HTR-8/SVneo (cell line): ENCODE measurements at regions not wholly inside any gene's neighbourhood (a gene's known extent, or its start where the extent isn't known, plus 50 kb on each side); places are given as distances from the start of the nearest gene placed in this dataset.

Experiments used
- DNase-seq: peaks from one replicate; pipeline ENCODE4 v3.0.0; 2011; ENCODE audit warnings: low spot score, mixed read lengths; ENCODE audit not compliant: insufficient read length
- FAIRE-seq: peaks from 2 replicates; lab custom pipeline; 2011; peaks lifted over from hg19 to GRCh38; lab: Jason Lieb, UNC

DNA sequence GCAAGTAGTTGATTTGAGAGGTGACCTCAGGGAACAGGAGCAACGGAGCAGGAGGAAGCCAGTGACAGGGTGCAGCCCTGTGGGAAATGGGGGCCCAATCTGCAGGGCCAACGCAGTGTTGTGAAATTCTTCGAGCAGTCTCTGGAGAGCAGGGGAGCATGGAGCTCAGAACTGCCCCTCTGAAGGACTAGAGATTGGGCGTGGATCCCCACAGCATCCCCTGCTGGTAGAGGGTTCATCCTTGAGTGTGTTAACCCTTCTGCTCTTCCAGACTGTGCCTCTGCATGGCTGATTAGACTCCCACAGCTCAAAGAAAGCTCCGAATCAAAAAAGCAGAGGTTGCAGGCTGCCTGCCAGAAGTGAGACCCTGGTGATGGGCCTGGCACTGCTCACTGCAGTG, 77.9 kb upstream of the UQCRFS1 start:
- FAIRE-seq, result no peak

DNA sequence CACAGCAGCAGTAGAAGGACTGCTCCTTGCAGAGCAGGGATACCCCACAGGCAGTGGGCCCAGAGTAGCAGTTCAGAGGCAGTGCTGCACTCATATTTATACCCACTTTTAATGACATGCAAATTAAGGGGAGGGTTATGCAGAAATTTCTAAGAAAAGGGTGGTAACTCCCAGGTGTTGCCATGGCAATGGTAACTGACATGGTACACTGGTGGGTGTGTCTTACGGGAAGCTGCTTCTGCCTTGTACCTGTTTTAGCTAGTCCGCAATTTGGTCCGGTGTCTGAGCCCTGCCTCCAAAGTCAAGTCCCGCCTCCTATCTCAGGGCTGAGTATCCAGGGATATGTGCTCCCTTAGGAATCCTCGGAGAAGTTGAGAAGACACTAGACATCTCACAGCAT, 79.2 kb upstream of the UQCRFS1 start:
- DNase-seq (no peak), FAIRE-seq (no peak)

More for the DNA sequence above, 77.9 kb upstream of the UQCRFS1 start:
- DNase-seq, result no peak

DNA sequence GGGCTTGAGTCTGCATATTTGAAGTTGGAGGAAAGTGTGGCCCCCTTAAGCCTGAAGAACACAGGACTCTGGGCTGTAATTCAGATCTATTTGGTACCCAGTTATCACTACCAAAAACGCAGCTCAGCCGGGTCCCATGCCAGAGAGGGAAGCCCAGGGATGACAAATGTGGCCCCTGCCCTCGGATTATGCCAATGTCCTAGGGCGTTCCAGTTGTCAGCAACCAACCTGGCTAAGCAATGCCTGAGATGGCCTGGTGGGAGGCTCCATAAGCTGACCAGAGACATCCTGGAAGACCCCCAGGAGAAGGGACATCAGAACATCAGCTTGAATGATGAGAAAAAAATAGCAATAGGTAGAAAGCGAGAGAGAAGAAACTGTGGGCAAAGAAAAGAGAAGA, 79.6 kb upstream of the UQCRFS1 start:
- DNase-seq (no peak), FAIRE-seq (no peak)

DNA sequence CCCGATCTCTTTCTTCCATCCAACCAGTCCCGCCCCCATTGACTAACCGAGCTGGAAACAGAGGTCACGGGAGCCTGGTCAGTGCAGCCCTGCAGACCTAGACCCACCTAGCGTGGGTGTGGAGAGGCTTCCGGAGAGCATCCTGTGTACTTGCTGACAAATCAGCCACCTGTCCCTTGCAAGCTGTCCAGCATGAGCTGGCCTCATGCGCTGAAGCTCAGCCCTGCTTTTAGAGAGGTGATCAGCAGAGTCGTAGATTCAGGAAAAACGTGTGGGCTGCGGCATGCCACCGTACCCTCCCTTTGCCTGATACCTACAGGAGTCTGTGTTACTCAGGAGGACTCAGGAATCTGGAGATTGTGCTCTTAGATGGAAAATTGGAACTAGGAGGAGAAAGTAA, 80.3 kb upstream of the UQCRFS1 start:
- DNase-seq (no peak), FAIRE-seq (no peak)

DNA sequence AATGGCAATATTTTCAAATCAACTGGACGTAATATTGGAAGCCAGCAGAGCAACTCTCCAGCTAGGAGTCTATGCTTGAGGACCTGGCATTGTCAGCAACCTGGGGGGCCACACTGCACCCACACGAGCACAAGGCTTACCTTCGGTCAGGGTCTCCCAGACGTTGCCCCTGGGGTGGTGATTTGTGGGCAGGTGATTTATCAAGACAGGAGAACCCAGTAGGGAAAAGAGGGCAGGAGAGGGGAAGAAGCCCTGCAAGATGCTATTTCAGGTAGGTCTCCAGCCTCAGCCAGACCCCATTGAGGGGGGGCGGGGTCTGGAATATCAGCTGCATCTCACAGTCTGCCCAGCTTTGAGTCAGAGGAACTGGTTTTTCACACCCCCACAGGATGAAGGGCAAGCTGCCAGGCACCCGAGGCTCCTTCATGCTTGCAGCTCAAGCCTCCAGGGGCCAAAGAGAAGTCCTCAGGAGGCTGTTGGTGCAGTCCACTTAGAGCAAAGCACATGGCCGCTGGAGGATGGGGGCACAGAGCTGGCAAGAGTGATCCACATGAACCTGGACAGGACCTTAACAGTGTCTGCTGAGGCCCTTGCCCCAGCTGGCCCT, 80.9 kb upstream of the UQCRFS1 start:
- DNase-seq, result no peak
- no peak for FAIRE-seq

DNA sequence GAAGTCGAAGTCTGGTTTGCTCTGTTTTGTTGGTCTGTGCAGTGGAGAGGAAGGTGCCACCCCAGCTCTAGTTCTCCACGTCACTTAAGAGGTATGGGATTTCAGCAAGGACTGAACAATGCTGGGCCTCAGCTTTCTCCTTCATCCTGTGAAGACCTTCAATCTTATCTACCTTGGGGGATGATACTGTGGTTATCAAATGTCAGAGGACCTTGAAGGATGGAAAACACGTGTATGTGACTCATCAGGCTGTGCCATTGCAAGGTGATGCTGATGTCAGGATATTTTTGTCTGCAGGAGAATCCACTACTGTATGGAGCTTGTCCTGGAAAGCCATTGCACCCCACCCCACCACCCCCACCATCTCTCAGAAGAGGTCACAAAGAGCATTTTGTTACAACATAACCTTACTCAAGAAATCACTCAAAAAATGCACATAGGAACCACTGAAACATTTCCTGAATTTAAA, 81.4 kb upstream of the UQCRFS1 start:
- DNase-seq (no peak), FAIRE-seq (no peak)

DNA sequence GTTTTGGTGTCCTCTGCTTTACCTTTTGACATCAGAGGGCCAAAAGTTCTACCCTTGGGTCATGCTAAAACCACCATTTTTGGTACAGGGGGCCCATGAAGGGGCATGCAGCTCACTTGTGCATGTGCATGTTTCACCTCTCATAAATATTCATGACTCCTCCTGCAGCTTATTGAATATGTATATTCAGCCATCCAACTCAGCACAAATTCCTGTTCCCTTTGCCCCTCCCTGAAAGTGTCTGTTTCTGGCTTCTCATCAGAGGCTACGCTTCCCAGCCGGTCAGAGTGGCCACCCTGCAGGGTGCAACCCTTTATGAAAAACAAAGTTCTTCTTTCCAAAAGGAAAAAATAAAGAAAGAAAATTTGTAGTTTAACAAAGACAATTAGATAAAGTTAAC, 82.3 kb upstream of the UQCRFS1 start:
- no peak for DNase-seq
- FAIRE-seq, result no peak

DNA sequence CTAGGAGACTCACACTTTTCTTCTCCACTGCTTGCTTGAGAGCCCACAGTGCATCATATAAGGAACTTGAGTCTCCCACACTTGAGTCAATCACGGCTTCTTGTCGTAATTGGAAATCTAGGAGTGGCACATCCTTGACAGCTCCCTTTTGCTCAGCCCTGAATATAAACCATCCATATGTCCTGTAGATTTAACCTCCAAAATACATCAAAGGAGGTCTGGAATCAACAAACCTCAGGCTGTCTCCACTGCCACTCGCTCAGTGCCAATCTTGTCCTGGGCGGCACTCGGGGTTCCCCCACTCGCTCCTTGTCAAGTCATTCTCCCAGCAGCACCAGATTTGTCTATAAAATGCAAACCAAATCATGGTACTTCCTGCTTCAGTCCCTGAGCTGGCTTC, 84.4 kb upstream of the UQCRFS1 start:
- no peak for FAIRE-seq
- DNase-seq, result no peak

DNA sequence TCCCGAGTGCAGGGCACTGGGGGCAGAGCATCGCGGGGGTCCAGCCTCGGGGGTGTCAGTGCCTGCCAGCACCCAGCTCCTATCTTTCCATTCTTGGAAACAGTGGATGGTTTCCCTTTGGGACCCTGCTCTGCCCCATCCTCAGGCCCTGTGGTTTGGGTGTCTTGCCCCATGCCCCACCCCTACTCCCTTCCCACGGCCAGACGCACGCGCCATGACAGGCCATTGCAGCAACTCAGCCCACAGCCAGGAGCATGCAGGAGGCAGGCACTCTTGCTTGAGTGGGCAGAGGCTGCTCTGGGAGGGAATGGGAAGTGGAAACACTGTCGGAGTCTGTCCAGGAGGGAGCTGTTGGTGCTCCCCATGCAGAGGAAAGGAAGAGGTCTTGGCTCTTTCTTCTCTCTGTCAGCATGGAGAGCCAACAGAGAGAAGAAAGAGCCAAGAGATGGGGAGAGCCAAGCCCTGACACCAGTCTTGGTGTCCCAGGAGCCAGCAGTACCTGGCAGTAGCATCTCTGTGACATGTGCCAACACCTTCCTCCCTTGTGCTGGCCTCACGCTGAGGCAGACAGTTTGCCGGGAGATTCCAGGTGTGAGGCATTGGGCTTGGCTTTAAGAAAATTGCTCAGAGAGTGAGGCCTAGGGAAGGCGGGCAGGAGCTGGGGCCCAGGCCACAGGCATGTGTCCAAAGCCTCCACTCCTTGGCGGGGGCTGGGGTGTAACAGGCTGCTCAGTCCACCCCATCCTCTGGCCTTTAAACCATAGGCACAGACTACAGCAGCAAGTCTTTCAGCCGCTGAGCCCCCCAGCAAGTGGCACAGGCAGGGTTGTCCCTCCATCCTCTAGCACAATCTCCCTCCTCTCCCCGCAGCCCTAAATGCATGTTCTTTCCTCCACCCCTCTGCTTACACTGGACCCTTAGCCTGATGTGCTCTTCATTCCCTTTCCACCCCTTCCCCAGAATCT, 86.7 kb upstream of the UQCRFS1 start:
- no peak for FAIRE-seq
- no peak for DNase-seq

DNA sequence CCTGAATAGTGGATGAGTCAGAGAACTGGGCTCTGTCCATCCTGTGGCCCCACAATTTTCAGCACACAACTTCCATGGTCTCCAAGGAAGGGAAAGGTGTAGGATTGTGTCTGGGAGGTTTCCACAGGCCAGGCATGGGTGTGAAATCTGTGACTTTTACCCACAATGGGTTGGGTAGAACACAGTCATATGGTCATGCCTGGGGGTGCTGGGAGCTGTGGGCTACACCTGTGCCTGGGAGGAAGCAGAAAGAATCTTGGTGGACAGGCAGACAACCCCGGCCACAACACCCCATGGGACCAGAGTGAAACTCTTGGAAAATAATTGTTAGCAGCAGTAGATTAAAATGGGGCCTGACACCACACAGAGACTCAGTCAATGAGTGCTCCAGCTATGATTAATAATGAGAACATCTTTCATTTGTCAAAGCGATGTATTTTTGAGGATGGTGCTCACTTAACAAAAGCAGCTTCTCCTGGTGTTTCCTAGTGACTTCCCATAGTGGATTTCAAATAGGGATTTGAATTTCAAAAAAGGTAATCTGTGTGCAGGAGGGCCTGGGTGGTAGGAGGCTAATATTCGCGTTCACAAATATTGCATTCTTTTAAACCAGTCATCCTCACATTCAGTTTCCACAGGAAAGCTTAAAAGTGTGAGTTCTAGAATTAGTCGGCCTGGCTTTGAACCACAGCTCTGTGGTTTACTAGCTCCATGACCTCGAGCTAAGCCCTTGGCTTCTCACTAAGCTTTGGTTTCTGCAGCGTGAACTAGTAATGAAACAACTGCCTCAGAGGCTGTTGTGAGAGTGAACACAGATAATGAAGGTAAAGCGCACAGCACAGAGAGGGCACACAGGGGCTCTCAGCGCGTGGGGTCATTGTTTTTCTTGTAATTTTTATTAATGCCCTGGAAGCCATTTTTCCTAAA, 89.3 kb upstream of the UQCRFS1 start:
- FAIRE-seq (no peak), DNase-seq (no peak)

DNA sequence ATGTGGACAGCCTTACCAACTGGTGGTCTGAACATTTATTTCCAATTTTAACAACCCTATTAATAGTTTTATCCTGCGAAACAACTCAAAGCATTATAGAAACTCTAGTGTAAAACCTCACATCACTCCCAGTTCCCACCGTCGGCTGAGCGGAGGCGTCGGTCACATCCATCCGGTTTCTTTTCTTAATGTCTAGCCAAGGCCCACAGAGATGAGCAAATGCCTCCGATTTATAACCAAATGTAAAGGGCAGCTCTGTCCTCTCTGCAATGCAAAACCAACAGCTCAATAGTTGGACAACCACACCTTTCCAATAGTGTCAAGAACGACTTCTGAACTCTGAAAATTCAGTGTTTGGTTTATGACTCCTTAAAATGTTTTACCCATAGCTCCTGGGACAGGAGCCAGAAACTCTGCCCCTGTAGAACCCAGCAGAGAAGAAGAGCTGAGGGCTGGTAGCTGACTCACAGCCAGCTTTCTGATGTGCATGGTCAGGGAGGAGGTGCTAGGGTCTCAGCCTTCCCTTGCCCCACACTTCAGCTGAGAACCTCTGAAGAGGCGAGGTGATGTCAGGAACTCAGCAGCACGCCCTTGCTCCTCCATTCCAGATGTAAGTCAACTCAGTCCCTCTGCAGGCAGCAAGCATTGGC, 90.2 kb upstream of the UQCRFS1 start:
- FAIRE-seq (no peak), DNase-seq (no peak)

DNA sequence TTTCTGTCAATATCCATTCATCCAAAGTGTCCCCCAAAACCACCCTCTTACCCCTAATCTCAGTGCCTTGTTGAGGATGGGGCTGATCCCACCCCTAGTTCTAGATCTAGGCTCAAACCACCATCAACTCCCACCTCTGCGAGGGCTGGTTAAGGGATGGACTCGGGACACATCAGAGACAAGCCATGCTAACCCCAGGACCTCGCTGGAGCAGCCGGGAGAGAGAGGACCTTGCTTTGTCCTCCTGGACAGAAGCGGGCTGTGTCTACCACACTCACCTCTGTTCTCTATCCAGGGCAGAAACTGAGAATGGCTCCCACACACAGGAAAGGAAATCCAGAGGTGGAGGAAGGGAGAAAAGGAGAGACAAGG, 90.8 kb upstream of the UQCRFS1 start:
- FAIRE-seq, result no peak
- DNase-seq, result no peak

DNA sequence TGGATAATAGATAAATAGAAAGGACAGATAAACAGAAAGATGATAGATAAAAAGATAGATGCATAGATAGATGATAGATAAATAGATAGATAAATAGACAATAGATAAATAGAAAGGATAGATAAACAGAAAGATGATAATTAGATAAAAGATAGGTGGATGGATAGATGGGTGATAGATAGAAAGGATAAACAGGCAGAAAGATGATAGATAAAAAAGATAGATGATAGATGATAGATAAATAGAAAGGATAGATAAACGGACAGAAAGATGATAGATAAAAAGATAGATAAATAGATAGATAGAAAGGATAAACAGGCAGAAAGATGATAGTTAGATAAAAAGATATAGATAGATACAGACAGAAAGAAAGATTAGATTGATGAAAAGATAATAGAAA, 92.3 kb upstream of the UQCRFS1 start:
- DNase-seq (no peak), FAIRE-seq (no peak)

DNA sequence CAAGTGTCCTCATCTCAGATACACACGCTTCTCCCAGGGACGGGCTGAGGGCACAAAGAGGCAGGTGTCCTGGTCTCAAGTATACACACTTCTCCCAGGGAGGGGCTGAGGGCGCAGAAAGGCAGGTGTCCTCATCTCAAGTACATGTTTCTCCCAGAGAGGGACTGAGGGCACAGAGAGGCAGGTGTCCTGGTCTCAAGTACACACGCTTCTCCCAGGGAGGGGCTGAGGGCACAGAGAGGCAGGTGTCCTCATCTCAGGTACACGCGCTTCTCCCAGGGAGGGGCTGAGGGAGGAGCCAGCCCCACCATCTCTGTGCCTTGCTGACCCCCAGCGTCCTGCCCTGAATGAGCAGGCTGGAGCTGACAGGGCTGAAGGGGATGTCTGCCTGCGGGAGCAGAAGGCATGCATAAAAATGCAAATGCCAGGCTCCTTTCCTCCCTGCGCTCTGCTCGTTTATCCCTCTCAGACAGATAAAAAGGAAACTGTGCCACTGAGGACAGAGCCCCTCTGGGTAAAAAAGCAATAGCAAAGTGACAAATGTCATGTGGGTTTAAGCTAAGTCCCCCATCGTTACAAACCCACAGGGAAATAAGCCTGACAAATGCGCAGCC, 96.1 kb upstream of the UQCRFS1 start:
- FAIRE-seq (no peak), DNase-seq (no peak)

DNA sequence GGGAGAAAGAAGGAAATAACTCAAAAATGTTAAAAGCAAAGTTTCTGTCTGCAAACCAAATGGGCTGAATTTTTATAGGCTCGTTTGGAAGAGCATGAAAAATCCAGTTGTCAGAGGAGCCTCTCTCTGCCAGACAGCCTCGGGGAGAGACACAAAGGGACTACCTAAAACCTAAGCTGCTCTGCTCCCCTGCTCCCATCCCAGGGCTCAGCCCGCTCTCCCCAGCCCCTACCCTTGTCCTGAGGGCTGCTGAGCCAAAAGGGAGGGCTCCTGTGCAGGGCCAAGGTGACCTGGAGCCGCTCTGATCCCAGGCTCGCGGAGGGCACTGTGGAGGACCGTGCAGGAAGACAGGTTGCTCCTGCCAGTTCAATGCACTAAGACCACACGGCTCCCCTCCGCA, 96.7 kb upstream of the UQCRFS1 start:
- FAIRE-seq, result no peak
- no peak for DNase-seq

DNA sequence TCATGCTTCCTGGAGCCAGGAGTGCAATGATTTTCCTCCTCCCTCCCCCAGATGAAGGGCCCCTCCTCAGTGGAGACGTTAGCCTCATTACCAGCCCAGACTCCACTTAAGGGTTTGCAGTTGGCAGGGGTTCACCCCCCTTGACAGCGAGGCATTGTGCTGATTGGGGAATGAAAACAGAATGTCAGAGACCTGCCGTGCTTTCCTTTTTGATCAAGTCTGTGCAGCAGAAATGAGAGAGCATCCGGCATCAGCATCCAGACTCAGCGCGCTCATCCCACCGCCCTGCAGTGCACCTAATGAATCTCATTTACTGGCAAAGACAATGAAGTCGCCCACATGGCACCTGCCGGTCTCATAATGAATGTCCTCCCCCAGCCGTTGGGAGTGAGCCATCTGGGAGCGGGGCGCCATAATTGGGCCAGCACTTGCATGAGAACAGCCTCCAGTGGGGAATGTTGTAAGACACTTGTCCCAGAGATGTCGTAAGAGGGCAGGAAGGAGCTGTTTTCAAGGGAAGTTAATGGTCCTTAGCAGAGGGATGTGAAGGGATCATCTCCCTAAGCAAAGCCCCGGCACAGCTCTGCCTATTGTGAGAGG, 98.3 kb upstream of the UQCRFS1 start:
- no peak for DNase-seq

DNA sequence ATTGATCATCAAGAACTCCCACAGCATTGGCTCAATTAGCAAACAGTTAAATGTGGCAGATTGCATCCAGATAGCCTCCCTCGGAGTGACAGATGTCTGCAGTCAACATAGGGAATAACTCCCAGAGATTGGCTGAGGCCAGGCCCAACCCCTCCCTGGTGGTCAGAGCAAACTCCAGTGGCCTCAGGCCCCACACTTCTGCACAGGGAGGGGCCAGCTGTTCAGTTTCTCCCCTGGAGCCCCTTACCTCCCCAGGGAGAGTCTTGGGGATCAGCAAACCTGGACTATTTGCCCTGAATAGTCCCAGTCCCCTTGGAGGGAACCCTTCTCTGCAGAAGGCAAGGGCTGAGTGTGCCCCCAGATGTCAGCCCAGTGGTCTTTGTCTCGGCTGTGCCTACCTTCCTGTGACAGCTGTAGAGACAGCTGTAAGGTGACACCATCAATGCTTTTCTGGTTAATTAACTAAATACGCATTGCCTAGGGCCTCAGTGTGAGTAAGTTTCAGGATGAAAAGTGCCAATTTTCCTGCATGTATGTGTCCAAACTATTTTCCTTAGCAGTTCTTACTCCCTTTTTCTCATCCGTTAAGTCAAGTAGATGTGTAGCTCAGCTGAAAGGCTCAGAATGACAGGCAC, 102.7 kb upstream of the UQCRFS1 start:
- FAIRE-seq (no peak), DNase-seq (no peak)

More for the DNA sequence above, 98.3 kb upstream of the UQCRFS1 start:
- no peak for FAIRE-seq

DNA sequence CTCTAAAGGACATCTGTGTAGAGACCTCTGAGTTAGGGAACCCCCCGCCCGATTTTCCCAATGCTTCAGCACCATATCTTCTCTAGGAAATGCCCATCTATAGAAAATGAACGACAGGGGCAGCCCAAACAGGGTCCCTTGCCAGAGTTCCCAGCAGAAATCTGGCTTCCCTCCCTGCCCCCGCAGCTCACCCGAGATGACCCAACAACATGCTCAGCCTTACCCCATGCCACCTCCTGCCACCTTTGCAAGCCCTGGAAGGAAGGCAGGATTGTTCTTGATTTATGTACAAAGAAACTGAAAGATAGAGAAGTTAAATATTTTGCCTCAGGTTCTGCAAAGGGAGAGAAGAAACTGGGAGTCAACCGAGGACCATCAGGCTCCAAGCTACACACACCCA, 105.6 kb upstream of the UQCRFS1 start:
- no peak for DNase-seq
- no peak for FAIRE-seq

DNA sequence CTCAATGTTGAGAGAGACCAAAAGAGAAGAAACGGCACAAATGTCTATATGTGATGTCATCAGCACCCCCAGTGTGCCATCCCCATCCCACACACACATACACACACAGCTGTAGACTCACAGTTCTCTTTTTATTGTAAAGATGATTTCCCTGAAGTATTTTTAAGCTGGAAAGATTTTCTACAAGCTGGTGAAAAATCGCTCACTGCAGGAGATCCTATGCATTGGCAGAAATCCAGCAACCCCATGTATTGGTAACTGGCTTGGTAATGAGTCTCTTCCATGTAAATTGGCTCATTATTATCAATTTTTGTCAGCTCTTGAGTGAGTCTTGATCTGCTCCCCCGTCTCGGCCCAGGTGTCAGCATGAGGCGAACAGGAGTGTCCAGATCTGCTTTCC, 107.1 kb upstream of the UQCRFS1 start:
- DNase-seq, result no peak
- FAIRE-seq, result no peak
